ENCODE measurements at regions not wholly inside any gene's neighbourhood (a gene's known extent, or its start where the extent isn't known, plus 50 kb on each side); places are given as distances from the start of the nearest gene placed in this dataset.

- no peaks in the 10 kb centered on the region for H3K36me3 Mint-ChIP-seq
- no peak for TF ChIP-seq CTCF (IDR thresholded peaks at IDR 0.05; ENCODE audit: unreplicated experiment)
- no peak for DNase-seq (ENCODE audit: low spot score in 2 of 2, unreplicated experiment in 2 of 2)
- H3K4me3 Mint-ChIP-seq = no peak overlapping the region
- peaks cover 18% of the 10 kb centered on the region for H3K27me3 Mint-ChIP-seq (ENCODE audit: low read depth)
- H3K9me3 Mint-ChIP-seq = no peaks in the 10 kb centered on the region
- peaks cover 70% of the 10 kb centered on the region for H3K4me1 Mint-ChIP-seq
- no peak overlapping the region for H3K27ac Mint-ChIP-seq
Measured at GRCh38 chr2:118569876-118570535, 277.4 kb downstream of the EN1 start.

- peaks cover 78% of the 10 kb centered on the region for H3K4me1 Mint-ChIP-seq
- no peaks in the 10 kb centered on the region for H3K9me3 Mint-ChIP-seq
- no peak for DNase-seq (ENCODE audit: low spot score in 2 of 2, unreplicated experiment in 2 of 2)
- H3K27me3 Mint-ChIP-seq (ENCODE audit: low read depth) = peaks cover 7% of the 10 kb centered on the region
- no peaks in the 10 kb centered on the region for H3K36me3 Mint-ChIP-seq
- H3K27ac Mint-ChIP-seq = peak overlapping the region; percentile 24
- H3K4me3 Mint-ChIP-seq = no peak overlapping the region
- TF ChIP-seq CTCF (IDR thresholded peaks at IDR 0.05; ENCODE audit: unreplicated experiment) = no peak
Measured at GRCh38 chr2:118568700-118569099, 278.7 kb downstream of the EN1 start.

- Mint-ChIP-seq H3K4me1 (peaks cover 59% of the 10 kb centered on the region), H3K36me3 (no peaks in the 10 kb centered on the region), H3K27me3 (ENCODE audit: low read depth) (peaks cover 4% of the 10 kb centered on the region), H3K27ac (peak overlapping the region; percentile 6), H3K9me3 (no peaks in the 10 kb centered on the region), H3K4me3 (no peak overlapping the region)
- no peak for TF ChIP-seq CTCF (IDR thresholded peaks at IDR 0.05; ENCODE audit: unreplicated experiment)
- DNase-seq (ENCODE audit: low spot score in 2 of 2, unreplicated experiment in 2 of 2) = no peak
Measured at GRCh38 chr2:118565786-118566540, 281.5 kb downstream of the EN1 start.

- Mint-ChIP-seq H3K4me1 (peaks cover 52% of the 10 kb centered on the region), H3K4me3 (no peak overlapping the region), H3K36me3 (no peaks in the 10 kb centered on the region), H3K9me3 (no peaks in the 10 kb centered on the region), H3K27ac (peak overlapping the region; percentile 6), H3K27me3 (ENCODE audit: low read depth) (peaks cover 4% of the 10 kb centered on the region)
- no peak for TF ChIP-seq CTCF (IDR thresholded peaks at IDR 0.05; ENCODE audit: unreplicated experiment)
- DNase-seq (ENCODE audit: low spot score in 2 of 2, unreplicated experiment in 2 of 2) = no peak
Measured at GRCh38 chr2:118565301-118565700, 282.1 kb downstream of the EN1 start.

DNA sequence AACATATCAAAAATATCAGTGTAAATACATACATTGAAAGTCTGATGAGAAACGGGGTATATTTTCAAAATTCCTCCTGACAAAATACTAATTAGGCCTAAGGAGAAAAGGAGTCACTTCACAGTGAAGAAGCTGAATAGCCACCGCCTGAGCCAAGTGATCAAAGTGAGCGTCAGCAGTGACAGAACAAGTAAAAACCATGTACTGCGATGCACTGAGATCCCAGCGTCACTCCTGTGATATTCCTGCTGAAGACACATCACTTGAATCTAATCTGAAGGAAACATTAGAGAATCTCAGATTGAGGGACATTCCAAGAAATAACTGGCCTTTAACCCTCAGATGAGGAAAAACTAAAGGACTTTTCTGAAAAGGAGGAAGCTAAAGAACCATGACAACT is 285.3 kb downstream of the EN1 start:
- Mint-ChIP-seq H3K4me3 (no peak overlapping the region), H3K4me1 (peaks cover 34% of the 10 kb centered on the region), H3K27ac (no peak overlapping the region), H3K9me3 (no peaks in the 10 kb centered on the region), H3K27me3 (ENCODE audit: low read depth) (peaks cover 7% of the 10 kb centered on the region), H3K36me3 (no peaks in the 10 kb centered on the region)
- DNase-seq (ENCODE audit: low spot score in 2 of 2, unreplicated experiment in 2 of 2) = no peak
- TF ChIP-seq CTCF (IDR thresholded peaks at IDR 0.05; ENCODE audit: unreplicated experiment) = no peak

Data from mesothelial cell of epicardium (in vitro differentiated cells).